ENCODE measurements at regions not wholly inside any gene's neighbourhood (a gene's known extent, or its start where the extent isn't known, plus 50 kb on each side); places are given as distances from the start of the nearest gene placed in this dataset.
"Not testable (repeated sequence)": the region's sequence is repeated elsewhere in the genome, so short reads cannot be mapped to it uniquely, and the experiment has no call there.

GRCh38 chr3:164407111-164407510 lies 671.2 kb downstream of the SI start:
- Histone ChIP-seq H3K27ac (ENCODE audit: insufficient read depth, low read length, poor library complexity, severe bottlenecking) (no peak overlapping the region), H3K9me3 (ENCODE audit: control insufficient read depth in 2 of 2, low read length in 2 of 2) (peaks cover 0 to 3% of the 10 kb centered on the region in 2 experiments), H3K4me1 (ENCODE audit: control insufficient read depth, insufficient read depth, low read length, poor library complexity, severe bottlenecking) (no peaks in the 10 kb centered on the region), H3K27me3 (ENCODE audit: control insufficient read depth, insufficient read depth, low read length) (no peaks in the 10 kb centered on the region), H3K36me3 (ENCODE audit: control insufficient read depth, insufficient read depth, low read length) (no peaks in the 10 kb centered on the region), H3K4me3 (ENCODE audit: low read depth, low read length) (no peak overlapping the region)
- peaks cover 0 to 30% (median 7%) of the 10 kb centered on the region in 7 donors for H3K9me3 Mint-ChIP-seq
- H3K4me3 Mint-ChIP-seq = no peak overlapping the region
- no peaks in the 10 kb centered on the region for H3K4me1 Mint-ChIP-seq
- no peak for ATAC-seq (ENCODE audit: low read depth in 2 of 2)
- DNase-seq = no peak
- no peaks in the 10 kb centered on the region for H3K27me3 Mint-ChIP-seq
- no peaks in the 10 kb centered on the region for H3K36me3 Mint-ChIP-seq
- H3K27ac Mint-ChIP-seq = no peak overlapping the region

GRCh38 chr3:164406281-164406680 lies 672.0 kb downstream of the SI start:
- Mint-ChIP-seq H3K4me1 (no peaks in the 10 kb centered on the region), H3K4me3 (no peak overlapping the region)
- no peak for ATAC-seq (ENCODE audit: low read depth in 2 of 2)

GRCh38 chr3:164401923-164402322 lies 676.4 kb downstream of the SI start:
- no peaks in the 10 kb centered on the region for H3K27me3 Mint-ChIP-seq
- peaks cover 0 to 3% of the 10 kb centered on the region in 2 experiments for H3K9me3 ChIP-seq (ENCODE audit: control insufficient read depth in 2 of 2, low read length in 2 of 2)
- H3K4me1 ChIP-seq (ENCODE audit: control insufficient read depth, insufficient read depth, low read length, poor library complexity, severe bottlenecking) = no peaks in the 10 kb centered on the region
- no peaks in the 10 kb centered on the region for H3K4me1 Mint-ChIP-seq
- H3K4me3 Mint-ChIP-seq = no peak overlapping the region
- no peaks in the 10 kb centered on the region for H3K36me3 Mint-ChIP-seq
- H3K27ac ChIP-seq (ENCODE audit: insufficient read depth, low read length, poor library complexity, severe bottlenecking) = no peak overlapping the region
- H3K9me3 Mint-ChIP-seq = peaks cover 0 to 18% (median 6%) of the 10 kb centered on the region in 7 donors
- no peak for DNase-seq
- no peak overlapping the region for H3K4me3 ChIP-seq (ENCODE audit: low read depth, low read length)
- no peak overlapping the region for H3K27ac Mint-ChIP-seq
- H3K27me3 ChIP-seq (ENCODE audit: control insufficient read depth, insufficient read depth, low read length) = no peaks in the 10 kb centered on the region
- ATAC-seq (ENCODE audit: low read depth in 2 of 2) = no peak
- H3K36me3 ChIP-seq (ENCODE audit: control insufficient read depth, insufficient read depth, low read length) = no peaks in the 10 kb centered on the region

More at GRCh38 chr3:164406281-164406680, 672.0 kb downstream of the SI start:
- no peak overlapping the region for H3K27ac Mint-ChIP-seq
- peaks cover 0 to 3% of the 10 kb centered on the region in 2 experiments for H3K9me3 ChIP-seq (ENCODE audit: control insufficient read depth in 2 of 2, low read length in 2 of 2)
- no peak overlapping the region for H3K27ac ChIP-seq (ENCODE audit: insufficient read depth, low read length, poor library complexity, severe bottlenecking)
- no peaks in the 10 kb centered on the region for H3K27me3 Mint-ChIP-seq
- no peak overlapping the region for H3K4me3 ChIP-seq (ENCODE audit: low read depth, low read length)
- no peak for DNase-seq
- peaks cover 0 to 23% (median 5%) of the 10 kb centered on the region in 7 donors for H3K9me3 Mint-ChIP-seq
- no peaks in the 10 kb centered on the region for H3K4me1 ChIP-seq (ENCODE audit: control insufficient read depth, insufficient read depth, low read length, poor library complexity, severe bottlenecking)
- no peaks in the 10 kb centered on the region for H3K27me3 ChIP-seq (ENCODE audit: control insufficient read depth, insufficient read depth, low read length)
- no peaks in the 10 kb centered on the region for H3K36me3 ChIP-seq (ENCODE audit: control insufficient read depth, insufficient read depth, low read length)
- no peaks in the 10 kb centered on the region for H3K36me3 Mint-ChIP-seq

- H3K27ac ChIP-seq (ENCODE audit: insufficient read depth, low read length, poor library complexity, severe bottlenecking); H3K4me3 Mint-ChIP-seq; H3K27ac Mint-ChIP-seq: not testable (repeated sequence)
Measured at GRCh38 chr3:164401440-164401839, 676.9 kb downstream of the SI start.

GRCh38 chr3:164397462-164397861 lies 680.8 kb downstream of the SI start:
- Histone ChIP-seq H3K4me1 (ENCODE audit: control insufficient read depth, insufficient read depth, low read length, poor library complexity, severe bottlenecking) (no peaks in the 10 kb centered on the region), H3K36me3 (ENCODE audit: control insufficient read depth, insufficient read depth, low read length) (no peaks in the 10 kb centered on the region), H3K27me3 (ENCODE audit: control insufficient read depth, insufficient read depth, low read length) (no peaks in the 10 kb centered on the region), H3K4me3 (ENCODE audit: low read depth, low read length) (no peak overlapping the region), H3K27ac (ENCODE audit: insufficient read depth, low read length, poor library complexity, severe bottlenecking) (no peak overlapping the region), H3K9me3 (ENCODE audit: control insufficient read depth in 2 of 2, low read length in 2 of 2) (no peaks in the 10 kb centered on the region)
- H3K36me3 Mint-ChIP-seq = no peaks in the 10 kb centered on the region
- peaks cover 0 to 18% (median 4%) of the 10 kb centered on the region in 7 donors for H3K9me3 Mint-ChIP-seq
- no peaks in the 10 kb centered on the region for H3K27me3 Mint-ChIP-seq
- no peak overlapping the region for H3K4me3 Mint-ChIP-seq
- DNase-seq (no peak), ATAC-seq (ENCODE audit: low read depth in 2 of 2) (no peak)
- H3K4me1 Mint-ChIP-seq = no peaks in the 10 kb centered on the region
- H3K27ac Mint-ChIP-seq = no peak overlapping the region

More at GRCh38 chr3:164401440-164401839, 676.9 kb downstream of the SI start:
- H3K4me3 ChIP-seq (ENCODE audit: low read depth, low read length); H3K27me3 Mint-ChIP-seq; ATAC-seq (ENCODE audit: low read depth in 2 of 2); H3K4me1 ChIP-seq (ENCODE audit: control insufficient read depth, insufficient read depth, low read length, poor library complexity, severe bottlenecking); H3K27me3 ChIP-seq (ENCODE audit: control insufficient read depth, insufficient read depth, low read length); DNase-seq; H3K4me1 Mint-ChIP-seq; H3K36me3 Mint-ChIP-seq; H3K9me3 ChIP-seq (ENCODE audit: control insufficient read depth in 2 of 2, low read length in 2 of 2); H3K36me3 ChIP-seq (ENCODE audit: control insufficient read depth, insufficient read depth, low read length): not testable (repeated sequence)
- H3K9me3 Mint-ChIP-seq = peaks cover 0 to 18% (median 6%) of the 10 kb centered on the region in 7 donors

- DNase-seq (no peak), ATAC-seq (ENCODE audit: low read depth in 2 of 2) (no peak)
- no peak overlapping the region for H3K4me3 ChIP-seq (ENCODE audit: low read depth, low read length)
- H3K27me3 Mint-ChIP-seq = no peaks in the 10 kb centered on the region
- no peak overlapping the region for H3K27ac Mint-ChIP-seq
- no peaks in the 10 kb centered on the region for H3K4me1 ChIP-seq (ENCODE audit: control insufficient read depth, insufficient read depth, low read length, poor library complexity, severe bottlenecking)
- no peaks in the 10 kb centered on the region for H3K36me3 Mint-ChIP-seq
- H3K4me3 Mint-ChIP-seq = no peak overlapping the region
- H3K9me3 Mint-ChIP-seq = peaks cover 0 to 21% (median 4%) of the 10 kb centered on the region in 7 donors
- H3K9me3 ChIP-seq (ENCODE audit: control insufficient read depth in 2 of 2, low read length in 2 of 2) = no peaks in the 10 kb centered on the region
- no peaks in the 10 kb centered on the region for H3K27me3 ChIP-seq (ENCODE audit: control insufficient read depth, insufficient read depth, low read length)
- no peak overlapping the region for H3K27ac ChIP-seq (ENCODE audit: insufficient read depth, low read length, poor library complexity, severe bottlenecking)
- H3K4me1 Mint-ChIP-seq = no peaks in the 10 kb centered on the region
- H3K36me3 ChIP-seq (ENCODE audit: control insufficient read depth, insufficient read depth, low read length) = no peaks in the 10 kb centered on the region
Measured at GRCh38 chr3:164393171-164393570, 685.1 kb downstream of the SI start.

- Histone ChIP-seq H3K27ac (ENCODE audit: insufficient read depth, low read length, poor library complexity, severe bottlenecking) (no peak overlapping the region), H3K4me3 (ENCODE audit: low read depth, low read length) (no peak overlapping the region), H3K4me1 (ENCODE audit: control insufficient read depth, insufficient read depth, low read length, poor library complexity, severe bottlenecking) (no peaks in the 10 kb centered on the region), H3K36me3 (ENCODE audit: control insufficient read depth, insufficient read depth, low read length) (no peaks in the 10 kb centered on the region), H3K27me3 (ENCODE audit: control insufficient read depth, insufficient read depth, low read length) (no peaks in the 10 kb centered on the region), H3K9me3 (ENCODE audit: control insufficient read depth in 2 of 2, low read length in 2 of 2) (peaks cover 0 to 2% of the 10 kb centered on the region in 2 experiments)
- Mint-ChIP-seq H3K36me3 (no peaks in the 10 kb centered on the region), H3K27me3 (no peaks in the 10 kb centered on the region), H3K4me1 (no peaks in the 10 kb centered on the region), H3K27ac (no peak overlapping the region), H3K9me3 (peaks cover 0 to 21% (median 4%) of the 10 kb centered on the region in 7 donors), H3K4me3 (no peak overlapping the region)
- ATAC-seq (ENCODE audit: low read depth in 2 of 2) (no peak), DNase-seq (no peak)
Measured at GRCh38 chr3:164390046-164390445, 688.2 kb downstream of the SI start.

- H3K4me1 ChIP-seq (ENCODE audit: control insufficient read depth, insufficient read depth, low read length, poor library complexity, severe bottlenecking) = no peaks in the 10 kb centered on the region
- no peak overlapping the region for H3K4me3 ChIP-seq (ENCODE audit: low read depth, low read length)
- no peaks in the 10 kb centered on the region for H3K27me3 ChIP-seq (ENCODE audit: control insufficient read depth, insufficient read depth, low read length)
- H3K27me3 Mint-ChIP-seq = no peaks in the 10 kb centered on the region
- no peak for ATAC-seq (ENCODE audit: low read depth in 2 of 2)
- H3K36me3 Mint-ChIP-seq = no peaks in the 10 kb centered on the region
- no peak for DNase-seq
- no peaks in the 10 kb centered on the region for H3K4me1 Mint-ChIP-seq
- no peak overlapping the region for H3K4me3 Mint-ChIP-seq
- H3K27ac Mint-ChIP-seq = no peak overlapping the region
- H3K27ac ChIP-seq (ENCODE audit: insufficient read depth, low read length, poor library complexity, severe bottlenecking) = no peak overlapping the region
- peaks cover 0 to 2% of the 10 kb centered on the region in 2 experiments for H3K9me3 ChIP-seq (ENCODE audit: control insufficient read depth in 2 of 2, low read length in 2 of 2)
- H3K9me3 Mint-ChIP-seq = peaks cover 0 to 11% (median 4%) of the 10 kb centered on the region in 7 donors
- H3K36me3 ChIP-seq (ENCODE audit: control insufficient read depth, insufficient read depth, low read length) = no peaks in the 10 kb centered on the region
Measured at GRCh38 chr3:164387236-164387635, 691.1 kb downstream of the SI start.

Data from CD4-positive, CD25-positive, alpha-beta regulatory T cell (primary cell).